ENCODE measurements at regions not wholly inside any gene's neighbourhood (a gene's known extent, or its start where the extent isn't known, plus 50 kb on each side); places are given as distances from the start of the nearest gene placed in this dataset.

DNA sequence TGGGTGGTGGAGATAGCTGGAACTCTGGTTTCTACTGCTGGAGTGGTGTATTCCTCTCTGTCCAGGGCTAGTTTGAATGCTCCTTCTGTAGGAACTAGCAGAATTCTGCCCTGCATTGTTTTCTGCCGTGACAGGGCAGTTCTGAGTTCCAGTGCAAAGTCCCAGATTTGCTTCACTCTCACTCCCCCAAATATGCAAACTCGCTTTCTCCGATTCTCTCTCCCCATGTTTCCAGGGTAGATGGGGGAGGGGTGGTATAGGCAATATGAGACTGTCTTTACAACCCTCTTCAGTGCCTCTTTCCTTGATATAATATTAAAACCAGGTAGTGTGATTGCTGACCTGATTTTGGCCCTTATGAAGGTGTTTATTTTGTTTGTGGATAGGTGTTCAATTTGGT, 693.3 kb upstream of the GRM3 start:
- Histone ChIP-seq H3K4me3 (no peak overlapping the region), H3K9me3 (peaks cover 0 to 4% (median 3%) of the 10 kb centered on the region in 4 donors), H3K36me3 (no peaks in the 10 kb centered on the region), H3K27ac (replicated peaks in 1 of 4) (no peak overlapping the region), H3K27me3 (no peaks in the 10 kb centered on the region), H3K4me1 (no peaks in the 10 kb centered on the region)
- no peak for DNase-seq (ENCODE audit: extremely low spot score)
- TF ChIP-seq EP300 (IDR thresholded peaks at IDR 0.05) (no peak), POLR2A (IDR thresholded peaks at IDR 0.05; ENCODE audit: low read depth) (no peak), POLR2AphosphoS5 (IDR thresholded peaks at IDR 0.05) (no peak)
- TF ChIP-seq, protein P1, sequence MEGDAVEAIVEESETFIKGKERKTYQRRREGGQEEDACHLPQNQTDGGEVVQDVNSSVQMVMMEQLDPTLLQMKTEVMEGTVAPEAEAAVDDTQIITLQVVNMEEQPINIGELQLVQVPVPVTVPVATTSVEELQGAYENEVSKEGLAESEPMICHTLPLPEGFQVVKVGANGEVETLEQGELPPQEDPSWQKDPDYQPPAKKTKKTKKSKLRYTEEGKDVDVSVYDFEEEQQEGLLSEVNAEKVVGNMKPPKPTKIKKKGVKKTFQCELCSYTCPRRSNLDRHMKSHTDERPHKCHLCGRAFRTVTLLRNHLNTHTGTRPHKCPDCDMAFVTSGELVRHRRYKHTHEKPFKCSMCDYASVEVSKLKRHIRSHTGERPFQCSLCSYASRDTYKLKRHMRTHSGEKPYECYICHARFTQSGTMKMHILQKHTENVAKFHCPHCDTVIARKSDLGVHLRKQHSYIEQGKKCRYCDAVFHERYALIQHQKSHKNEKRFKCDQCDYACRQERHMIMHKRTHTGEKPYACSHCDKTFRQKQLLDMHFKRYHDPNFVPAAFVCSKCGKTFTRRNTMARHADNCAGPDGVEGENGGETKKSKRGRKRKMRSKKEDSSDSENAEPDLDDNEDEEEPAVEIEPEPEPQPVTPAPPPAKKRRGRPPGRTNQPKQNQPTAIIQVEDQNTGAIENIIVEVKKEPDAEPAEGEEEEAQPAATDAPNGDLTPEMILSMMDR (IDR thresholded peaks at IDR 0.05), result no peak
- 68% methylated on average over 3 of the region's 3 CpGs for WGBS
- intact Hi-C loops (cut with DNase I), result no loop called here

DNA sequence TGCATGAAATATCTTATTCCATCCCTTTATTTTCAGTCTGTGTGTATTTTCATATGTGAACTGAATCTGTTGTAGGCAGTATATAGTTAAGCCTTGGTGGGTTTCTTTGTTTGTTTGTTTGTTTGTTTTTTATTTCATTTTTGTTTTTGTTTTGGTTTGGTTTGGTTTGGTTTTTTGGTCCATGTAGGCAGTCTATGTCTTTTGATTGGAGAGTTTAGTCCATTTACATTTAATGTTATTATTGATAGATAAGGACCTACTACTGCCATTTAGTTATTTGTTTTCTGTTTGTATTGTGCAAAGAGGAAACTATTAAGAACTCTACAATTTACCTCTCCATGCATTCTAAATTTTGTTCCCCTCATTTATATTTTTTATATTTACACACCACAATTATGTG, 695.9 kb upstream of the GRM3 start:
- intact Hi-C loops (cut with DNase I), result no loop called here
- H3K36me3 ChIP-seq, result no peaks in the 10 kb centered on the region
- no peaks in the 10 kb centered on the region for H3K4me1 ChIP-seq
- TF ChIP-seq EP300 (IDR thresholded peaks at IDR 0.05), result no peak
- H3K27ac ChIP-seq (replicated peaks in 1 of 4), result no peak overlapping the region
- no peak for DNase-seq (ENCODE audit: extremely low spot score)
- H3K9me3 ChIP-seq, result peaks cover 0 to 7% (median 3%) of the 10 kb centered on the region in 4 donors
- no peak overlapping the region for H3K4me3 ChIP-seq
- H3K27me3 ChIP-seq, result no peaks in the 10 kb centered on the region

DNA sequence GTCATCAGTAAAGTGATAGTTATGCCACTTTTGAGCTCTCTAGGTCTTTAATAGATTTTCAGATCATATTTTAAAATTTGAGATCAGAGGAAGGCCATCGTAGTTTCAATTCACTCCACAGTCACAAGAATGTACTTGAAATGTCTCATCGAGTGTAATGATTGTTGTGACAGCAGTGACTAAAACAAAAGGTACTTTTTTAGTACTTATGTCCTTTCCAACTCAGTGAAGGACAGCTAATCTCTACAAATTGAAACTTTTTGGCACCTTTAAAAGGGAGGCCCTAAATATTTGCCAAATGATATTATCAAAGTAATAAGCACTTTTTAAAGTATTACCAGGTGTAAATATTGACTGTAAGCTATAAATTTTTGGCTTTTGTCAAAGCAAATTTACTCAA, 702.9 kb upstream of the GRM3 start:
- H3K4me1 ChIP-seq, result no peaks in the 10 kb centered on the region
- no peak for DNase-seq (ENCODE audit: extremely low spot score)
- intact Hi-C loops (cut with DNase I), result no loop called here
- no peaks in the 10 kb centered on the region for H3K36me3 ChIP-seq
- no peak overlapping the region for H3K4me3 ChIP-seq
- H3K9me3 ChIP-seq, result peaks cover 0 to 7% (median 0%) of the 10 kb centered on the region in 4 donors
- TF ChIP-seq POLR2AphosphoS5 (IDR thresholded peaks at IDR 0.05) (no peak), EP300 (IDR thresholded peaks at IDR 0.05) (no peak), POLR2A (IDR thresholded peaks at IDR 0.05; ENCODE audit: low read depth) (no peak)
- TF ChIP-seq, protein P1 (IDR thresholded peaks at IDR 0.05), result no peak
- WGBS, result 53% methylated on average over 2 of the region's 2 CpGs
- H3K27me3 ChIP-seq, result no peaks in the 10 kb centered on the region
- H3K27ac ChIP-seq (replicated peaks in 1 of 4), result no peak overlapping the region

DNA sequence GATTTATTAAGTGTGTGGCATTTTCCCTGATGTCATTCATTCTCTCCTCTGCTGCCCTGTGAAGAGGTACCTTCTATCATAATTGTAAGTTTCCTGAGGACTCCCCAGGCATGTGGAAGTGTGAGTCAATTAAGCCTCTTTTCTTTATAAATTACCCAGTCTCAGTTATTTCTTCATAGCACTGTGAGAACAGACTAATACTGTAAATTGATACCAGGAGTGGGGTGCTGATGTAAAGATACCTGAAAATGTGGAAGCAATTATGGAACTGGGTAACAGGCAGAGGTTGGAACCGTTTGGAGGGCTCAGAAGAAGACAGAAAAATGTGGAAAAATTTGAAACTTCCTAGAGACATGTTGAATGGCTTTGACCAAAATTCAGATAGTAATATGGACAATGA, 711.8 kb upstream of the GRM3 start:
- no peak for TF ChIP-seq POLR2A (IDR thresholded peaks at IDR 0.05; ENCODE audit: low read depth)
- TF ChIP-seq POLR2AphosphoS5 (IDR thresholded peaks at IDR 0.05), result no peak
- H3K9me3 ChIP-seq, result peaks cover 0 to 16% (median 2%) of the 10 kb centered on the region in 4 donors
- no peak for DNase-seq (ENCODE audit: extremely low spot score)
- WGBS, result 69% methylated on average over 1 of the region's 1 CpG
- no peaks in the 10 kb centered on the region for H3K36me3 ChIP-seq
- intact Hi-C loops (cut with DNase I), result no loop called here
- H3K27ac ChIP-seq (replicated peaks in 1 of 4), result no peak overlapping the region
- H3K4me3 ChIP-seq, result no peak overlapping the region
- no peaks in the 10 kb centered on the region for H3K27me3 ChIP-seq
- H3K4me1 ChIP-seq, result no peaks in the 10 kb centered on the region

DNA sequence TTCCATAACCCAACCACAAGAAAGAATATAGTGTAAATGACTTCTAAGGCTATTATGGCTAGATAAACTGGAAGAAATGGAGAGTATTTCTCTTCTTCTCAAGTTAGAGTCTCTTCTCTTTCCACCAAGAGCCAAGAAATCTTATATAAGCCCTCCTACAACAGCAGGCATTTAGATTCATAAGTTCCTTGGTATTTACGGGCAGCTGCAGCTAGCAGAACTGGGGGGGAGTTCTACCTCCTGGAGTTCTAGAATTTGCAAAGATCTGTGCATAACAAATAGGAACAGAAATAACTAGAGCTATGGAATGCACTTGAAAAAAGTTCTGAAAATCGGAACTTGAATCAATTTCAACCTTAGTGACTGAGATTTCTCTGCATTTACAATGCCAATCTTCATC, 715.2 kb upstream of the GRM3 start:
- no peak overlapping the region for H3K27ac ChIP-seq (replicated peaks in 1 of 4)
- H3K4me1 ChIP-seq, result no peaks in the 10 kb centered on the region
- TF ChIP-seq, protein P1 (IDR thresholded peaks at IDR 0.05), result no peak
- TF ChIP-seq EP300 (IDR thresholded peaks at IDR 0.05), result no peak
- TF ChIP-seq POLR2A (IDR thresholded peaks at IDR 0.05; ENCODE audit: low read depth), result no peak
- no peak for TF ChIP-seq POLR2AphosphoS5 (IDR thresholded peaks at IDR 0.05)
- H3K9me3 ChIP-seq, result peaks cover 0 to 10% (median 2%) of the 10 kb centered on the region in 4 donors
- no peak for DNase-seq (ENCODE audit: extremely low spot score)
- no peaks in the 10 kb centered on the region for H3K27me3 ChIP-seq
- 49% methylated on average over 2 of the region's 2 CpGs for WGBS
- H3K36me3 ChIP-seq, result no peaks in the 10 kb centered on the region
- no peak overlapping the region for H3K4me3 ChIP-seq
- intact Hi-C loops (cut with DNase I), result no loop called here

DNA sequence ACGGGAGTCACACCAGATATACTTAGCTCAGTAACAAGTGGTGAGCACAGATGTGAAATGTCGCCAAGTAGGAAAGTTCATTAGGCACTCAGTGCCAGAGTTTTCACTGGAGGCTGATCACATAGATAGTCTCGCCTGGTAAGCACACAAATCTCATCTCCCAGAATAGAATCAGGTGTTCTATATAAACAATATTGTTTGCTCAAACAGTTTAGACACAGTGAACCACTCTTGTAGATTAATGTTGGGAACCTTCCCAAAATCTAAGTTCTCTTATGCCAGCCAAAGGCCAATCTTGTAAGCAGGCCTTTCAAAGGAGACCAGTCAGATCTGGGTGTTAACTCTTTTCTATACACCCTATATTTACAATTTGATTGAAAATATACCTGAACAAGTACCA, 716.5 kb upstream of the GRM3 start:
- H3K4me3 ChIP-seq, result no peak overlapping the region
- intact Hi-C loops (cut with DNase I), result no loop called here
- no peak overlapping the region for H3K27ac ChIP-seq (replicated peaks in 1 of 4)
- TF ChIP-seq, protein P1 (IDR thresholded peaks at IDR 0.05), result no peak
- TF ChIP-seq EP300 (IDR thresholded peaks at IDR 0.05), result no peak
- TF ChIP-seq POLR2A (IDR thresholded peaks at IDR 0.05; ENCODE audit: low read depth), result no peak
- TF ChIP-seq POLR2AphosphoS5 (IDR thresholded peaks at IDR 0.05), result no peak
- H3K4me1 ChIP-seq, result no peaks in the 10 kb centered on the region
- no peak for DNase-seq (ENCODE audit: extremely low spot score)
- H3K36me3 ChIP-seq, result no peaks in the 10 kb centered on the region
- no peaks in the 10 kb centered on the region for H3K27me3 ChIP-seq
- peaks cover 0 to 3% (median 0%) of the 10 kb centered on the region in 4 donors for H3K9me3 ChIP-seq
- WGBS, result 67% methylated on average over 3 of the region's 3 CpGs

All from esophagus muscularis mucosa (tissue), 4 donors.